HEK293T (cell line): ENCODE measurements at regions not wholly inside any gene's neighbourhood (a gene's known extent, or its start where the extent isn't known, plus 50 kb on each side); places are given as distances from the start of the nearest gene placed in this dataset.

ENCODE experiments used
- CTCF ChIA-PET: fragments of 350-600 bp; formaldehyde crosslinking; extraction: SDS; loops from one replicate; lab custom pipeline; 2021; ENCODE audit warnings: antibody characterized with exemption, inconsistent platforms; lab: Yijun Ruan, JAX
- POLR2A ChIA-PET: fragments of 350-600 bp; formaldehyde crosslinking; extraction: SDS; loops from one replicate; lab custom pipeline; 2020; ENCODE audit warnings: antibody characterized with exemption, inconsistent platforms; lab: Yijun Ruan, JAX
- DNase-seq: peaks from one replicate; pipeline ENCODE4 v3.0.0; 2012; ENCODE audit warnings: mixed read lengths; ENCODE audit errors: extremely low spot score
- ARNT ChIP-seq: fragments of 450-650 bp; IDR thresholded peaks from 2 replicates; pipeline ENCODE4 v1.6.1; 2017; ENCODE audit warnings: mild to moderate bottlenecking
- BHLHE40 ChIP-seq: fragments of 450-650 bp; IDR thresholded peaks from 2 replicates; pipeline ENCODE4 v1.6.1; 2016; ENCODE audit warnings: mild to moderate bottlenecking, moderate library complexity, borderline replicate concordance
- CTBP1 ChIP-seq: fragments of 450-650 bp; IDR thresholded peaks from 2 replicates; pipeline ENCODE4 v1.6.1; 2016; ENCODE audit warnings: borderline replicate concordance
- ELF4 ChIP-seq: fragments of 450-650 bp; IDR thresholded peaks from 2 replicates; pipeline ENCODE4 v1.6.1; 2017; ENCODE audit warnings: antibody characterized with exemption
- FOXA1 ChIP-seq: fragments of 450-650 bp; IDR thresholded peaks from 2 replicates; pipeline ENCODE4 v1.6.1; 2016; ENCODE audit warnings: mild to moderate bottlenecking
- FOXK2 ChIP-seq: fragments of 450-650 bp; IDR thresholded peaks from 2 replicates; pipeline ENCODE4 v1.6.1; 2016; ENCODE audit warnings: mild to moderate bottlenecking
- FOXM1 ChIP-seq: fragments of 450-650 bp; IDR thresholded peaks from 2 replicates; pipeline ENCODE4 v1.6.1; 2017; ENCODE audit warnings: mild to moderate bottlenecking, borderline replicate concordance
- HDGF ChIP-seq: fragments of 450-650 bp; IDR thresholded peaks from 2 replicates; pipeline ENCODE4 v1.6.1; 2017; ENCODE audit warnings: antibody characterized with exemption, borderline replicate concordance
- L3MBTL2 ChIP-seq: fragments of 450-650 bp; conservative IDR thresholded peaks from 2 replicates; pipeline ENCODE4 v1.6.1; 2016; ENCODE audit warnings: mild to moderate bottlenecking
- LEF1 ChIP-seq: fragments of 450-650 bp; IDR thresholded peaks from 2 replicates; pipeline ENCODE4 v1.6.1; 2017; ENCODE audit warnings: mild to moderate bottlenecking, borderline replicate concordance
- NFRKB ChIP-seq: fragments of 450-650 bp; IDR thresholded peaks from 2 replicates; pipeline ENCODE4 v1.6.1; 2016; ENCODE audit warnings: mild to moderate bottlenecking, moderate library complexity
- SP1 ChIP-seq: fragments of 450-650 bp; IDR thresholded peaks from 2 replicates; pipeline ENCODE4 v1.6.1; 2017
- SUZ12 ChIP-seq: fragments of 450-650 bp; IDR thresholded peaks from 2 replicates; pipeline ENCODE4 v1.6.1; 2016; ENCODE audit warnings: mild to moderate bottlenecking
- TARDBP ChIP-seq: fragments of 450-650 bp; IDR thresholded peaks from 2 replicates; pipeline ENCODE4 v1.6.1; 2016
- ZNF384 ChIP-seq: fragments of 450-650 bp; IDR thresholded peaks from 2 replicates; pipeline ENCODE4 v1.6.1; 2016
- TF ChIP-seq, protein P1 (sequence below): fragments of 450-650 bp; IDR thresholded peaks from 2 replicates; pipeline ENCODE4 v1.6.1; 2016

DNA sequence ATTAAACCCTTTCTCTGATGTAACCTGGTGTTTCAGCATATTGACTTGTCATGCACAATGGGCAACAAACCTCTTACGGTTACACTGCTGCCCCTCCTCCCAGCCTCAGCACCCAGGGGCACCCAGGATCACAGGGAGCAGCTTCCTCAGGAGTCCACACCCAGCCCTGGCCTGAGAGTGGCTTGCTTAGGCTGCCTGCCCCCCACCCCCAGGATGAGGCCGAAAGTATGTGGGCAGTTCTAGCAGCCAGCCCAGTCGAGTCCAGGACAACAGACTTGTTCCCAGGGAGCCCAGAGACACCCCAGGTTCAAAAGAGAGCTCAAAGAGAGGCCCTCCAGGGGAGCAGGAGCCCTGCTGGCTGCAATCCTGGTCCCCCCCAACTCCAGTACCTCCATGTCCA, 108.1 kb upstream of the THY1 start:
- POLR2A ChIA-PET: no interaction called here
- DNase-seq: no peak
- CTCF ChIA-PET: no interaction called here
- TF ChIP-seq, protein P1, sequence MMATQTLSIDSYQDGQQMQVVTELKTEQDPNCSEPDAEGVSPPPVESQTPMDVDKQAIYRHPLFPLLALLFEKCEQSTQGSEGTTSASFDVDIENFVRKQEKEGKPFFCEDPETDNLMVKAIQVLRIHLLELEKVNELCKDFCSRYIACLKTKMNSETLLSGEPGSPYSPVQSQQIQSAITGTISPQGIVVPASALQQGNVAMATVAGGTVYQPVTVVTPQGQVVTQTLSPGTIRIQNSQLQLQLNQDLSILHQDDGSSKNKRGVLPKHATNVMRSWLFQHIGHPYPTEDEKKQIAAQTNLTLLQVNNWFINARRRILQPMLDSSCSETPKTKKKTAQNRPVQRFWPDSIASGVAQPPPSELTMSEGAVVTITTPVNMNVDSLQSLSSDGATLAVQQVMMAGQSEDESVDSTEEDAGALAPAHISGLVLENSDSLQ: no peak
- TF ChIP-seq ZNF384 (no peak), L3MBTL2 (no peak), BHLHE40 (no peak), FOXA1 (no peak), CTBP1 (no peak), ARNT (no peak), FOXK2 (no peak), HDGF (no peak), TARDBP (no peak), SUZ12 (no peak), NFRKB (no peak), LEF1 (no peak), SP1 (no peak), ELF4 (no peak), FOXM1 (no peak)

- DNase-seq: no peak
- CTCF ChIA-PET: no interaction called here
- POLR2A ChIA-PET: no interaction called here
- TF ChIP-seq, protein P1: no peak
- no peak for TF ChIP-seq SP1
- no peak for TF ChIP-seq FOXM1
- TF ChIP-seq ZNF384: no peak
- TF ChIP-seq CTBP1: no peak
- no peak for TF ChIP-seq L3MBTL2
- no peak for TF ChIP-seq LEF1
Measured at GRCh38 chr11:119530509-119530908, 107.5 kb upstream of the THY1 start.

DNA sequence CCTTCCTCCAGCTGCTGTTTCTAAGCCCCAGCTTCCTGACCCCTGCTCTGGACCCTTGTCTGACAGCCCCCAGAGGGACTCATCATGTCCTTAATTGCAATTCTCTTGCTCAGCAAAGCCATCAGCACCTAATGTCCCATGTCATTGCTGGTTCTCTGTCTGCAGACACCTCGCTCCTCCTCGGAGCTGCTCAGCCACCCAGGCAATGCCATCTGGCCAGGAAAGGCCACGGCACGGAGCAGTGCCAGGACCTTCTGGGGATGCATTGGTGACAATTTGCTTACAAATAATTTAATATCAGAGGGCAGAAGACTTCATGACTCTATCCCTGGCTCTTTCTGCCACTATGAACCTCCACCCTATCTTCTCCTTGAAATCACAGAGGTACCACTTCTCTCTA, 107.0 kb upstream of the THY1 start:
- ChIA-PET POLR2A (no interaction called here), CTCF (no interaction called here)
- DNase-seq: no peak
- TF ChIP-seq FOXA1 (no peak), BHLHE40 (no peak), L3MBTL2 (no peak), ZNF384 (no peak), SUZ12 (no peak), FOXK2 (no peak), NFRKB (no peak), TARDBP (no peak), SP1 (no peak), LEF1 (no peak), FOXM1 (no peak), ELF4 (no peak), CTBP1 (no peak), HDGF (no peak), ARNT (no peak)
- TF ChIP-seq, protein P1: no peak

DNA sequence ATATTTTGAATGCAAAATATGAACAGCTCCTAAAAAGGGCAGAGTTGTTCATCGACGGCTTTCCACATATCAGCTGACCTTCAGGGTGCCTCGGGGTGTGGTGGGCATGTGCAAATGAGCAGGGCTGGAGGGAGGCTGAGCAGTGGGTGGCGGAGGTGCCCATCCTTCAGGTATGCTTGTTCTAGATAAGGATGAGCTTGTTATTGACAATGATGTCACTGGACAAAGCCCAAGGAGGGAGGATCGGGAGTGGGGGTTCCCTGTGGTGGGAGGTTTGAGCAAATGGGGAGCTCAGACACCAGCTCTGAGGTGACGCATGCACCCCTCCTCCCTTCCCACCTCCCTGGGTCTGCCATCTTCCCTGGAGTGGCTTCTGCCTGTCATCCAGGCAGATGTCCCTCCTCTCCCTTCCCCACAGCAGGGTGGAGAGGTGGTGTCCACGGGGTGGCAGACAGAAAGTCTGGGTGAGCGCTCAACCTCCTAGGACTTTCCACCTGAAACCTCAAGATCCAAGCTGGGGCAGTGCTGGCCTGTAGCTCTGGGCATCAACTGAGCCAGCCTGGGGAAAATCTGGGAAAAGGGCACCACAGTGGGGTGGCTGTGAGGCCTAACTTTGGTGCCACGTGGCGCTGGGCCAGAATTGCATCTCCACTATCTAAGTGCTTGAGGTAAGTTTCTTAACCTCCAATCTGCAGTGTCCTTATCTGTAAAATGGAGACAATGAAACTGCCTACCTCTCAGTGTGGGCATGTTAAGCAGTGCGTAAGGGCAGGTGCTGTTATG, 106.3 kb upstream of the THY1 start:
- CTCF ChIA-PET: no interaction called here

GRCh38 chr11:119525867-119526196, 102.9 kb upstream of the THY1 start:
- TF ChIP-seq ELF4 (no peak), CTBP1 (no peak), BHLHE40 (no peak), ARNT (no peak), FOXM1 (no peak), LEF1 (no peak), FOXK2 (no peak), ZNF384 (no peak), FOXA1 (no peak), SUZ12 (no peak), NFRKB (no peak), SP1 (no peak), L3MBTL2 (no peak), HDGF (no peak)
- ChIA-PET CTCF (no interaction called here), POLR2A (no interaction called here)
- no peak for DNase-seq

More for the DNA sequence above, 106.3 kb upstream of the THY1 start:
- TF ChIP-seq SP1 (no peak), TARDBP (no peak), HDGF (no peak), LEF1 (no peak), CTBP1 (no peak), FOXA1 (no peak), ARNT (no peak), L3MBTL2 (no peak), FOXK2 (no peak), BHLHE40 (no peak), ELF4 (no peak), ZNF384 (no peak), NFRKB (no peak), FOXM1 (no peak)
- TF ChIP-seq, protein P1: no peak
- POLR2A ChIA-PET: no interaction called here
- DNase-seq: no peak
